ENCODE measurements at regions not wholly inside any gene's neighbourhood (a gene's known extent, or its start where the extent isn't known, plus 50 kb on each side); places are given as distances from the start of the nearest gene placed in this dataset.
"Not testable (repeated sequence)": the region's sequence is repeated elsewhere in the genome, so short reads cannot be mapped to it uniquely, and the experiment has no call there.

DNA sequence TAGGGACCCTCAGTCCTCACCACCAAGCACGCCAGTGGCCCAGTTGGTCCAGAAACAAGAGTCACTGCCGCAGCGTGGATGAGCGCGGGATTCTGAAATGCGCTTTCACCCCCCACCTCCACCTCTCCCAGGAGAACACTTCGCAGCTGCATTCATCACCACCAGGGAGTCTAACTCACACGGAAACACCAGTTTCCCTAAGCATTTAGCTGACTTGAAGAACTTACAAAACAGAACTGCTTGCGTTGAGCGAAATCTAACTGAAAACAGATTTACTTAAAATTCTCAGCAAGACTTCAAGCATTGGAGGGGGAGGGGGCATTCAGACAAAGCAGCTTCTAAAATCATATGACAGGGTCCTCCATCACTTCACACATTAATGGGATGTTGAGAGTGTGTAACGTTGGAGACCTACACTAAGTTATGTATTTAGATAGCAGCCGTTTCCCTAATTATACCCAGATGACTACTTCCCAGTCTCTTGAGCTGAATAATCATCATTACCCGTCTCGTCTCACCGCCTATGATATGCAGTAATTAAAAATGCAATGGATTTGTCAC lies 258.2 kb upstream of the IRS2 start:
- no peak for DNase-seq (ENCODE audit: low read depth)

DNA sequence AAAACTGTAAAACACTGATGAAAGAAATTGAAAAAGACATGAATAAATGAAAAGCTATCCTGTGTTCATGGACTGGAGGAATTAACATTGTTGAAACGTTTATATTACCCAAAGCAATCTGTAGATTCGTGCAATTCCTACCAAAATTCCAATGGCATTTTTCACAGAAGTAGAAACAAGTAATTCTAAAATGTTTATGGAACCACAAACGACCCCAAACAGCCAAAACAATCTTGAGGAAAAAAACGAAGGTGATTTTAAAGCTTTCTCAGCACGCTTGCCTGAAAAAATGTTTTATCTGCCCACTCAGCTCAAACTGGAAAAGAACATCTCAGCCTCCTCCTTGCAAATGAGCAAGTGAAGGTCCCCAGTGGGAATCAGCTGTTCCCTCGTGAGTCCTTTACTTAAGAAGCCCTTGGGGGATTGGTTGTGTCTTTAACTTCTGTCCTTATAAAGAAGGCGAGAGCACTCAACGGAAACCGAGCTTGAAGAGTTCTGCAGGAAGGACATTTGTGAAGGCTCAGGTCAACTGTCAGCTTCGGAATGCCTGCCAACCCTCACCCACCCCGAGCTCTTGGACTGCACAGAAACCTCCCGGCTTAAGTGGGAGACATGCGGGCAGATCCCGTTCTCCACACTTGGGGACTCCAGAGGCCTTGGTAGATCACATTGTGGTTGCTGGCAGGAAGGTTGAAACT lies 256.0 kb upstream of the IRS2 start:
- DNase-seq (ENCODE audit: low read depth) = no peak

DNA sequence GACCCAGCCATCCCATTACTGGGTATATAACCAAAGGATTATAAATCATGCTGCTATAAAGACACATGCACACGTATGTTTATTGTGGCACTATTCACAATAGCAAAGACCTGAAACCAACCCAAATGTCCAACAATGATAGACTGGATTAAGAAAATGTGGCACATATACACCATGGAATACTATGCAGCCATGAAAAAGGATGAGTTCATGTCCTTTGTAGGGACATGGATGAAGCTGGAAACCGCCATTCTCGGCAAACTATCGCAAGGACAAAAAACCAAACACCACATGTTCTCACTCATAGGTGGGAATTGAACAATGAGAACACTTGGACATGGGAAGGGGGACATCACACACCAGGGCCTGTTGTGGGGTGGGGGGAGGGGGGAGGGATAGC lies 255.3 kb upstream of the IRS2 start:
- not testable (repeated sequence) for DNase-seq (ENCODE audit: low read depth)

DNA sequence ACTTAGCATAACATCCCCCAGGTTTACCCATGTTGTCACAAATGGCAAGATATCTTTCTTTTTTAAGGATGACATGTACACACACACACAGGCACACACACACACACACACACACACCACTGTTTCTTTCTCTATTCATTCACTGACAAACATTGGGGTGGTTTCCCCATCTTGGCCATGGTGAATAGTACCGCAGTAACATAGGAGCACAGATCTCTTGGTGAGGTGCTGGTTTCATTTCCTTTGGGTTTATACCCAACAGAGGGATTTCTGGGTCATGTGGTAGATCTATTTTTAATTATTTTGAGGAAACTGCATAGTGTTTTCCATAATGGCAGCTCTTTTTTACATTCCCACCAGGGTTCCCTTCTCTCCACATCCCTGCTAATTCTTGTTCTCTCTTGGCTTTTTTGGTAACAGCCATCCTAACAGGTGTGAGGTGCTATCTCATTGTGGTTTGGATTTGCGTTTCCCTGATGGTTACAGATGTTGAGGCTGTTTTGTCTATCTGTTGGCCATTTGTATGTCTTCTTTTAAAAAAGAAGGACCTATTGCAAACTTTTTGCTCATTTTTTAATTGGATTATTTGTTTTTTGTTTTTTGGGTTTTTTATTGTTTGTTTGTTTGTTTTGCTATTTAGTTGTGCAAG lies 251.7 kb upstream of the IRS2 start:
- DNase-seq (ENCODE audit: low read depth) = no peak

DNA sequence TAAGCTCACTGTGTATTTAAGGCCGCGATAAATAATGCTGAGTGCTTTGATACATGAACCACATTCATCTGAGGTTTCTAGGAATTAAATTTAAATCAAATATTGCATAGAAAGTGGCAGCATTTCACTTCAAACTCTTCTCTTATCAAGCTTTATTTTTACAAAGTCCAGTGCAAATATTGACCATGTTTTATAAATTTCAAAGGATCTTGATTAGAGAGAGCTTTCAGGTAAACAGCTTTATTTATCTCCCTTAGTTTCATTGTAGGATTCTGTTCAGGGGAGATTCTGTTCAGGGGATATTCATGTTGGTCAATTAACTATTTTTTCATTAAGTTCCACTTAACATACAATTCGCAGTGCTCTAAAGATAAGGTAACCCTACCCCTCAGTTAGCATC lies 249.7 kb upstream of the IRS2 start:
- no peak for DNase-seq (ENCODE audit: low read depth)

DNA sequence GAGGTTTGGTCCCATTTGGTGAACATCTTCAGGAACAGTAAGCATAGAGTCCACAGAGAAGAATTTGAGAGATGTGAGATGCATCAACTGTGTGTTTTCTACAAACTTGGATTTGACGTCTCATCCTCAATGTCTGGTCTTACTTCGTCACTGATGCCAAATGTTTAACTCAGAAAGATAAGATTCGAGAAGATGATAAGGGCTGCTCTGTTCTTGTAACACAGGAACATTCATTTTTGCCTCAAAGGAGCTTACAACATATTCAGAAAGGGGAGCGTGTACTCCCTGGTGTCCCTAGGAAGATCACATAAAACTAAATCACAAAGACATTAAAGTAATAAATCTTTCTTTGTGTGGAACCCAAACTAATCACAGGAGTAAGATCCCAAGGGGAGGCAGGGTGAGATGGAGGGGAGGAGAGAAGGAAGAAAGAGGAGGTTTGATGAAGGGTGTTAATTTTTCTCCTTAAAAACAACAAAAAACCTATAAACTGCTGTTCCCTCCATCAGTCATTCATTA lies 247.7 kb upstream of the IRS2 start:
- no peak for DNase-seq (ENCODE audit: low read depth)

DNA sequence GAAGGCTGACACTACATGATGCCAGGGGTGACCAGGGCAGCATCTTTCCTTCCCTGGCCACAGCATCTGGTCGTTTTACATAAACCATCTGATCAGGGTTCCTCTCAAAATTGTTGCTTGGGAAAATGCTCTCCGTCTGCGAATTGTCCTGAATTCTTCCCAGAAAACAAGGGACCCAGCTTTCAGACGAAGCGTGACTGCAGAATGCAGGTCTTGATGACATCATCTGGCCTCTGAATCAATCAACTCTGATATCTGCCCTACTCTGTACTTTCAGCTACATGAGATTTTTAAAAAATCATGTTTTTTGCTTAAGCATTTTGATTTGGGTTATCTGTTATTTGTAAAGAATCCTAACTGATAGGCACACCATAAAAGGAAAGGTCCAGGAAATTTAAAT lies 246.6 kb upstream of the IRS2 start:
- no peak for DNase-seq (ENCODE audit: low read depth)

DNA sequence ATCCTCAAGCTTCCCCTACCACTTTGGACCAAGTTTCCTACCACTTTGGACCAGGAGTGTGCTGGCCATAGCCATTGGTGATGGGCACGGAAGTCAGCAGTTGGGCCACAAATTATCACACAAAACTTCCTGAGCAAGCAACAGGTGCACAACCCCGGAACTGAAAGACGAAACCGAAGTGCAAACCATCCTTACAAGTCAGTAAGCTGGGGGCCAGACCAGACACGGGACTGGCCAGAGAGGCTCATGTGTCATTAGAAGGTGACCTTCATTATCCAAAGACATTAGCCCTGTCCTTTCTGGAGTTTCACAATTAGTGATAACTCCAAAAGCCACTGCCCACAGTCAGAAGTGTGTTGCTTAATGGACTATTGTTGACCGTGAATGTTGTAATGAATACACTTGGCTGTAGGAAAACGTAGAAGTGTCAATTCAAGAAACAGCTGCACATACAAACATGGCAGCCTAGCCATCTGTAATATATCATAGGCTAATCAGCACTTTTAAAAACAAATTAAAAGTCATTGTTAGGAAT lies 244.1 kb upstream of the IRS2 start:
- no peak for DNase-seq (ENCODE audit: low read depth)

DNA sequence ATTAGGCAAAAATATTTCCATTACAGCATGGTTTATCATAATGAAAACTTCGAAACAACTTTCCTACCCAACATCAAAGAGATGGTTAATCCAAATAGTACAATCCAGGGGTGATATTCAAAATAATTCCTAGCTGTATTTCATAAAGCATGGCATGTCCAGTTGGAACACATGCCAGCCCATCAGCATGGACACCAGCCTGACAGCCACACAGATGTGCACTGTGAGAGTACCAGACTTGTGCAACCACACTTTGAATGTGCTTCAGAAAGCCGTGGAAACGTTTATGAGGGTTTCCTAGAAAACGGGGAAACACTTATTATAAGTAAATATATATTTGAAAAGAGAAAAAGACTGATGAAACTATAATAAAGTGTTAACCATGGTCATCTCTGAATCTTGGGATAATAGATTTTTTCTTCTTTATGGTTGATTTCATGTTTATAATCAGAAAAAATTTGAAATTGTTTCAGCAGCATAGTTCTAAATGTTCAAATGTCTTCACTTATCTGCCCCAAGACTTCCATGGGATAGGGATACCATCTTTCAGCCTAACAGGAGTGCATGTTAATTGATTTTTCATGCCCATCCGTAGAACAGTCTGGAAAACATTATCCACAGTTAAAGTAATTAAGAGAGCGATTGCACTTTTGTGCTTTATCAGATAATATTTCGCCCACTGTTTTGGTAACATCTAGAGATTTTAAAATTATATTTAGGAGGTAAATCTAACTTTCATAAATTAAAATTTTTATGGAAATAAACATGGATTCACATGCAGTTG lies 242.6 kb upstream of the IRS2 start:
- no peak for DNase-seq (ENCODE audit: low read depth)

DNA sequence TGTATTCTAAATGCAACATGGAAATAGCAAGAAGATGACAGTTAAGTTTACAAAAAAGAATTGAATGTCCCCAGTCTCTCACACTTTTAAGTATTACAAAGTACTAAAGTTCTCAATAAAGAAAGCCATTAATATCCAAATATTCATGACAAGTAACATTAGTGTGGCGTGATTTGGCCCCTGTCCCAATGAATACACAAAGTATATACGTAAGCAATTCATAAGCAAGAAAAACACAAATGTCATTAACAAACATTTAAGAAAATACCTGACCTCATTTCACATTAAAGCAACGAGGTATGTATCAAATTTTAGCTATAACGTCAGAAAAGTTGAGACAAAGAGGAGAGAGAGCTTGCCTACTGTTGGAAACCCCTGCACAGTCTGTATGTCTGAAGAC lies 241.9 kb upstream of the IRS2 start:
- DNase-seq (ENCODE audit: low read depth) = no peak

DNA sequence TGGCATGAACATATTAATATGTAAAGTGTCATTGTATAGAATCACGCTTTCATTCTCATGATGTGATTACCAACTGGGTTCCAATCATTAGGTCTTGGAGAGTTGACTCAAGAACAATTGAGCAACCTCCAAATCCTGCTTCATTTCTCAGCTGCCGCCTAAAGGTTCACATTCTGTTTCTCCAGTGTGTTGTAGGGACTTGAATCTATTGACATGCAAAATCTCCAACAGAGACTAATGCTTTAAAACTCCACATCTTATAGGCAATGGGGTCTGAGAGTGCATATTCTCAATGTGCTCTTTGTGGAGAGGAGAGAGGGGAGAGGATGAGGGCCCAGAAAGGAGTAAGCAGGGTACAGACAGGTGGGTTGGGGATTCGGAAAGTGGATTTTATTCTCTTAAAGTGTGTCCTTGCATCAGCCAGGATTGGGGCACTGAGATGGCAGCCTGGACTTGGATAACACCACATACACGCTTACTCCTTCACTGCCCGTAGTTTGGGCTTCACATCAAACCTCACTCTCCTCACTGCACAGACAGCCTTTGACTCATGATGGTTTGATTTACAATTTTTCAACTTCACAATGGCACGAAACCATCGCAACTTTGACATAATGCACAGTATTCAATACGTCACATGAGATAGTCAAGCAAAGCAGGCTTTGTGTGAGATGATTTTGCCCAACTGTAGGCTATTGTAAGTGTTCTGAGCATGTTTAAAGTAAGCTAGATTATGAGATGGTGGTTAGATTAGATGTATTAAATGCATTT lies 241.3 kb upstream of the IRS2 start:
- no peak for DNase-seq (ENCODE audit: low read depth)

DNA sequence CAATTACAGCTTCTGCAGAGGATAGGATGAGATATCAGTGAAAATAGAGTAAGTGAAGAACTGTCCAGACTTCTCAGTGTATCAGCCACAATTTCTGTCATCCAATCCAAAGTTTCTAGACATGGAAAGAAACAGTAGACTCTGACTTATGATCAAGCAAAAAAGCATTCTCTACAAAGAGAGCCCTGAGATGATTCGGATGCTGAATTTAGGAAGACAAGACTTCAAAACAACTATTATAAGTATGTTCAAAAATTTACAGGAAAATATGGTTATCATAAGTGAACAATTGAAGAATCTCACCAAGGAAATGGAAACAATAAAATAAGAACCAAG lies 238.2 kb upstream of the IRS2 start:
- DNase-seq (ENCODE audit: low read depth) = no peak

DNA sequence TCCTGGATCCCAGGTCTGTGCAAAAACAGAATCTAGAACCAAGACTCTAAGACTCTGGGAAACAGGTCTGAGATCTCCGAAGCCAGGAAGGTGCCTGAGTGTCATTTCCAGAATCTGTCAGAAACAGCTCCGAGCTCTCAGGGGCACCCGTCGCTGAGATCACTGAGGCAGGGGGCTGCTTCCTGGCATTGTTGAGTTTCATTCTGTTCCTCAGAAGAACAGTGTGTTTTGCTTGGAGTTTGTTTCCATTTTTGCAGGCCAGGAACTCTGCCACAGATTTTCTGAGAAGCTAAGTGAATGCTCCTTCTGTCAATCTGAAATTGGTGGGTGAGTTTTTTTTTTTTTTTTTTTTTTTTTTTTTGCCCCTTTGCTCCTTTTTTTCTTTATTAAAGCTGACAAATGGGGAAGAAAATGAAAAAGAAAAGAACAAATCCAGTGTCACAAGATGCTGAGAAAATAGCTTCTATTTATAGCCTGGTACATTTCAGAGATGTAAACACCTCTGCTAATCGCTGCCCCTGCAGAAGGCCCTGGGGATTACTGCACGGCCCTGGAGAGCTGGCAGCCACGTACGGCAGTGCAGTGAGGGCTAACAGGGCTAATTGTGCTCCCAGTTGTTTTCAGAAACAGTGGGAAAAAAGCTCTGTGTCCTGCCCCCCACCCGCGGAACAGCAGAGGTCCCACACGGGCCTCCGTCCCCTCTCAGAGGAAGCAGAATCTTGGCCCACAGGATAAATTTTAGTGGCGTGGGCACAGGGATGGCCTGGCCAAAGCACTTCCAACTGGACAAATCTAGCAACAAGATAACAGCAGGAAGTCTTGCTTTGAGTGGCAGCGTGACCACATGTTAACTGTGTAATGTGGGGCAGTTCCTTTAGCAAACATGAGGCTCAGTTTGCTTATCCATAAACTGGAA lies 237.6 kb upstream of the IRS2 start:
- DNase-seq (ENCODE audit: low read depth) = no peak

DNA sequence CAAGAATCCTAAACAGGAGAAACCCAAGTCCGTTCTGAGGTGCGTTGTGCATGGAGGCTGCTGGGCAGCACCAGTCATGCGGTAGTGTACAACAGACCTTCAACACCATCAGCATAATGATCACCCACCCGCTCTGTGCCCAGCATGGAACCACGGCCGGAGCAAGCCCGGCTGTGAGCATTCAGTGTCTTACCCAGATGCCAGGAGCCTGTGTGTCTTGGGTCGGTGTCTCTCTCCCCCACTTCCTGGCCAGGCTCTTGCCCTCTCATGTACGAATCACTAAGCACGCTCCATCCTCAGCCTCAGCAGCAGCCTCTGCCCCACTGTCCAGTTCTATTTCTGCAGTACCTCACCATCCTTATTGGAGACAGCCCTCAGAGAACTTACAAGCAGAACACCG lies 231.6 kb upstream of the IRS2 start:
- DNase-seq (ENCODE audit: low read depth) = no peak

DNA sequence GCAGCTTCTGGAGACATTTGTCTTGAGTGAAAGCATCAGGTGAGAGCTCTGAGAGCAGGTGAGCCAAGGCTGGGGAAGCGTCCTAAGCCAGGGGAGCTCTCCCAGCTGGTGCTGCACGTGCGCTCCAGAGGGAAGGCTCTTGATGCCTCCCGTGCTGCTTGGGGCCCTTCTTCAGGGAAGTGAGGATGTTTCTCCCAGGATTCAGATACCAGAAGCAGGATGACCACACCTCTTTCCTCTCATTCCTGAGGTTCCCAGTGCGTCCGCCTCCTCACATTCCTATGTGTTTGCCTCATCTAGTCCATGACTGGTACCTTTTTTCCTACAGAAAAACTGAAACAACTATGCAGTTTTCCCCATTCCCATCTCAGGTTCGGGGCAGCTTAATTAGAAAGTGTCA lies 231.0 kb upstream of the IRS2 start:
- no peak for DNase-seq (ENCODE audit: low read depth)

DNA sequence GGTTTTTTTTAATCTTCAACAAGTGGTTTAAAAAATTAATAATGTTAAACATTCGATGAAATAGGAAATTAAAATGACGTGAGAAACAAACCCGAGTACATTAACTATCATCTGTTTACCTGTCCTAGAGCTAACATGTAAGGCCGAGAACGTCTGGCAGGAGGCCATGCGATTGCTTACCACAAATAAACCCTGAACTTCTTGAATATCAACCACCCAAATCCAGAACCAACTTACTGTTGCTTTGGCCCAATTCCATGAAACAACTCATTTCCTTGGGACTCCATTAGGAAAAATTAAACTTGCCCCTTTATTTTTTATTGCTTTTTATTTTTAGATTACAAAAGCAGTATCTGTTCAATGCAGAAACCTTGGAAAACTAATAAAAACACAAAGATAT lies 228.9 kb upstream of the IRS2 start:
- DNase-seq (ENCODE audit: low read depth) = no peak

DNA sequence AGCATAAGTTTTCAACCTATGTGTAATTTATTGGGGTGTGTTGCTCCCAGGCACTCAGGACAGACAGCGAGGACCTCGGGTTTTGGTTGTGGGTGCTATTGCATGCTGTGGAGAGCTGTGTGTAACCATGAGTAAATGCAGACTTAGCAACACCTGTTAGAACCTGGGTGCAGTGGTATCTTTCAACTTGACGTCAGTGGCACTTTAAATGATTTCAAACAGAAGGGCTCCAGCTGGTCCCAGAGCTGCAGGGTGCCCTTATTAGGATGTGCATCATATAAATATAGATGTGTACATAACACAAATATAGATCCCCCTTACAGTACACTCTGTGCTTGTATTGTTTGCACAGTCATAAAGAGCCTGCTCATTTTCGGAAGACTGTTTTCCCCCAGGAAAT lies 228.3 kb upstream of the IRS2 start:
- DNase-seq (ENCODE audit: low read depth) = no peak

DNA sequence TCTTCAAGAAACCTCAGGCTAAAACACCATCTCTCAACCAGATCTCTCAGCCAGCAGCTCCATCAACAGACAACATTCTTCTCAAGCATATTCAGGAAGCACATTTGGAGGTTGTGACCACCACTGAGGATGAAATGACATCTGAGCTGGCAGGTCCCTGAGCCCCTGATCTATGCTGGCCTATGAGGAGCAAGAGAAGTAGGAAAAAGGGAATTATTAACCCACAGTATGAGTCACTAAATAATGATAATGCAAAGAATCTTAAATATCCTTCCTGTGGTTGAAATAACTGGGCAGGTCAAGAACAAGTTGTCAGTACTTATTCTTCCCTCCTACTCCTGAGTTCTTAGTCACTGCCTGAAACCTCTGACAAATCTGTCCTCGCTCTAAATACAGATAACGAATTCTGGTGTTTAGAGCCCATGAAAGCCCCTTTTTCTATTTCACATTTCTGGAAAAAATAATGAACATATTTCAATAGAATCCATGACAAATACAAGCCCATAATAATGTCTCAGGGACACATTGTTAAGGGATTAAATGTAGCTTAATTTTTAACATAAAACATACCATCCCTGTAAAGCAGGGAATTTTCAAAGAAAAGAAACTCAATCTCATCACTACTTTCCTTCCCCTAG lies 225.8 kb upstream of the IRS2 start:
- DNase-seq (ENCODE audit: low read depth) = no peak

DNA sequence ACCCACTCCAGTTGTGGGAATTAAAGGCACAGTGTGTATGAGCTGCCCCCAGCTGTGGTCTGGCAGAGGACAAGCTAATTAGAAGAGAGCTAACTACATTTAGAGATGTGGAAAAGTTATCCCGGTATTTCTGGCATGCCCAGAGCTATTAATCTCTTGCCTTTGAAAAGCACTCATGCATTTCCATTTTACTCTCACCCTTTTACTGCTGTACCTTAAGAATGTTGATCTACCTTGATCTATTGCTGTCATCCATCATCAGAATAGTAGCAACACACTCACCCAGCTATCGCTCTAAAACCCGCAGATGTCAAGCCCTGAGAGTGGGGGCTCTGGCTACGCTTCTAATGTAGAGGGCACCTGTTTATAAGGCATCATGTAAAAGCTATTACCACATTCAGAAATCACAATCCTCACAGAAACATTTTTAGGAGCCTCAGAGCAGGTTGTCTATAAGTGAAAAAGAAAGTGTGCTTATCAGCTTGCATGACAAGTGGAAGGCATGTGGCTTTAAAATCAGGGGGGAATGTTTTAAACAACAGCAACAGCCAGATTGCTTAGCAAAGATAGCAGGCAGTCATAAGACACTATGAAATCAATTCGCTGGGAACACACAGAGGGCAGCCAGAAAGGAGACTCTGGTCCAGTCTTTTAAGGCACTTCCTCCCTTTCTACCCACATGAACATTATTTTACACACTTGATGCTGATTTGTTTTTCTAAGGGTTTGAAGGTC lies 224.2 kb upstream of the IRS2 start:
- no peak for DNase-seq (ENCODE audit: low read depth)

DNA sequence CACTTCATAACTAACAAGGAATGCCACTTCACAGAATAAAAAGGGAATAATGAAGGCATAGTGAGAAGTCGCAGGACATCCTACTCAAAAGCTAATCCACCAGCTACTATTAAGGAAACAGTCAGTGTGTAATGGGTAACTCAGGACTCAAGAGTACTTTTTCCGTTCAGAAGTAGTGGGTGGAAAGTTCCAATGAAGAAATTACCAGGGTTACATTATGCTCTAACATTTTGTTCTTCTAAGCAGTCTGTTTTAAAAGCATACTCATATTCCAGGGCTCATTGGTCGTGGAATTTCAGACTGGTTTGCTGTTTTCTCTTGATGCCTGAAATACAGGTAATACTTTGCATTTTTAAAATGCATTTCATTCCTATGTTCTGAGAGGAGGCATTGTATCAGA lies 222.4 kb upstream of the IRS2 start:
- DNase-seq (ENCODE audit: low read depth) = no peak
